Esophagus squamous epithelium (tissue), 4 donors: ENCODE measurements at regions not wholly inside any gene's neighbourhood (a gene's known extent, or its start where the extent isn't known, plus 50 kb on each side); places are given as distances from the start of the nearest gene placed in this dataset.

Source experiments
- CTCF ChIP-seq, 6 experiments: fragments of 450-650 bp in 4 of 6; fragments of 200-600 bp in 2 of 6; sonication (generic) in 2 of 6; IDR thresholded peaks; one replicate each; pipeline ENCODE4 v1.5.1; 2016 to 2019; ENCODE audit warnings: antibody characterized with exemption in 6 of 6, mild to moderate bottlenecking in 4 of 6, moderate library complexity in 4 of 6
- POLR2A ChIP-seq, 4 donors: fragments of 450-650 bp; IDR thresholded peaks; one replicate each; pipeline ENCODE4 v1.6.1; 2017; ENCODE audit warnings: antibody characterized with exemption in 4 of 4, mild to moderate bottlenecking in 4 of 4, moderate library complexity in 3 of 4

DNA sequence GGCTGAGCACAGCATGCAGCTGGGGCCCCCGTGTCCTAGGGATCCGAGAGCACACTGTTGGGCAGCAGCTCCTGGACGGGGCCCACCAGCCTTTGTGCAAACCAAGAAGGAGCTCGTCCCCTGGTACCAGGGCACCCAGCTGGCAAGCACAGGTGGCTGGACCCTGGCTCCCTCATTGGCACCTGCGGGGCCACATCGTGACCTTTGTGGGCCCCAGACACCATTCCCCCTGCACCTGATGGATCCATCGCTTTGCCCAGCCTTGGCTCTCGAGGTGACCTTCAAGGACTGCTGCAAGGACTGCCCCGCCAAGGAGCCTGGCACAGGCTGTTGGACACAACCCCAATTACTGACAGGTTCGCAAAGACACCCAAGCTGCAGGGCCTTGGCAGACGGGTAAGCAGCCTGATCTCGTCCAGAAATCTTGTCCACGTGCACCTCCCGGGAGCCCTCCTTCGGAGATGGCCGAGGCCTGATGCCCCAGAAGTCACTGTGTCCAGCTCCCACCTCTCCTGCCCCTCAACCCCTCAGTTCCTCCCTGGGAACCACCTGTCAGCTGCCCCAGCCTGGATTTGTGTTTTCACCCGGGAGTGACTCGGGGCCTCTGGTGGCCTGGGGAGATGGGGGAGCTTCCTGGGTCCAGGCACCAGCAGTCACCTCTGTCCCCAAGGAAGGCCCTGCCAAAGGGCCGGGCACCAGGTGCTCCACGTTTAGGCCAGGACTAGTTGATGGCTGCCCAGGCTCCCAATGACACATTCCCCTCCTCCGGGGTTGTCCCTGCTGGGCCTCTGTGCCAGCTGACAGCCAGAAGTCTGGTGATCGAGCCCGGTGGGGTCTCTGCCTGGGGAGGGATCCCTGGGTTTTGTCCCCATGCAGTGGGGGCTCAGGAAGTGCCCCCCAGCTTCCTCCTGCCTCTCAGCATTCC is 137.1 kb upstream of the PPP1R26 start:
- TF ChIP-seq CTCF (IDR thresholded peaks at IDR 0.05) (no peak), POLR2A (IDR thresholded peaks at IDR 0.05) (no peak)
